ENCODE measurements at regions not wholly inside any gene's neighbourhood (a gene's known extent, or its start where the extent isn't known, plus 50 kb on each side); places are given as distances from the start of the nearest gene placed in this dataset.

GRCh38 chr15:81948222-81948621 is 97.6 kb downstream of the MEX3B start:
- TF ChIP-seq CTCF (IDR thresholded peaks at IDR 0.05) (no peak), FOXP1 (CRISPR knock-in tag; IDR thresholded peaks at IDR 0.05; ENCODE audit: borderline replicate concordance) (no peak), ESRRA (CRISPR knock-in tag; IDR thresholded peaks at IDR 0.05; ENCODE audit: borderline replicate concordance) (no peak), ZNF121 (CRISPR knock-in tag; IDR thresholded peaks at IDR 0.05) (no peak), ZNF232 (CRISPR knock-in tag; IDR thresholded peaks at IDR 0.05) (no peak), SP1 (CRISPR knock-in tag; conservative IDR thresholded peaks at IDR 0.05) (no peak), PREB (CRISPR knock-in tag; IDR thresholded peaks at IDR 0.05; ENCODE audit: borderline replicate concordance) (no peak), USF2 (CRISPR knock-in tag; IDR thresholded peaks at IDR 0.05) (no peak)
- TF ChIP-seq, protein P1, sequence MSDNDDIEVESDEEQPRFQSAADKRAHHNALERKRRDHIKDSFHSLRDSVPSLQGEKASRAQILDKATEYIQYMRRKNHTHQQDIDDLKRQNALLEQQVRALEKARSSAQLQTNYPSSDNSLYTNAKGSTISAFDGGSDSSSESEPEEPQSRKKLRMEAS (CRISPR knock-in tag; IDR thresholded peaks at IDR 0.05) = no peak
- TF ChIP-seq, protein P2, sequence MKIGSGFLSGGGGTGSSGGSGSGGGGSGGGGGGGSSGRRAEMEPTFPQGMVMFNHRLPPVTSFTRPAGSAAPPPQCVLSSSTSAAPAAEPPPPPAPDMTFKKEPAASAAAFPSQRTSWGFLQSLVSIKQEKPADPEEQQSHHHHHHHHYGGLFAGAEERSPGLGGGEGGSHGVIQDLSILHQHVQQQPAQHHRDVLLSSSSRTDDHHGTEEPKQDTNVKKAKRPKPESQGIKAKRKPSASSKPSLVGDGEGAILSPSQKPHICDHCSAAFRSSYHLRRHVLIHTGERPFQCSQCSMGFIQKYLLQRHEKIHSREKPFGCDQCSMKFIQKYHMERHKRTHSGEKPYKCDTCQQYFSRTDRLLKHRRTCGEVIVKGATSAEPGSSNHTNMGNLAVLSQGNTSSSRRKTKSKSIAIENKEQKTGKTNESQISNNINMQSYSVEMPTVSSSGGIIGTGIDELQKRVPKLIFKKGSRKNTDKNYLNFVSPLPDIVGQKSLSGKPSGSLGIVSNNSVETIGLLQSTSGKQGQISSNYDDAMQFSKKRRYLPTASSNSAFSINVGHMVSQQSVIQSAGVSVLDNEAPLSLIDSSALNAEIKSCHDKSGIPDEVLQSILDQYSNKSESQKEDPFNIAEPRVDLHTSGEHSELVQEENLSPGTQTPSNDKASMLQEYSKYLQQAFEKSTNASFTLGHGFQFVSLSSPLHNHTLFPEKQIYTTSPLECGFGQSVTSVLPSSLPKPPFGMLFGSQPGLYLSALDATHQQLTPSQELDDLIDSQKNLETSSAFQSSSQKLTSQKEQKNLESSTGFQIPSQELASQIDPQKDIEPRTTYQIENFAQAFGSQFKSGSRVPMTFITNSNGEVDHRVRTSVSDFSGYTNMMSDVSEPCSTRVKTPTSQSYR (CRISPR knock-in tag; IDR thresholded peaks at IDR 0.05) = no peak
- TF ChIP-seq, protein P3, sequence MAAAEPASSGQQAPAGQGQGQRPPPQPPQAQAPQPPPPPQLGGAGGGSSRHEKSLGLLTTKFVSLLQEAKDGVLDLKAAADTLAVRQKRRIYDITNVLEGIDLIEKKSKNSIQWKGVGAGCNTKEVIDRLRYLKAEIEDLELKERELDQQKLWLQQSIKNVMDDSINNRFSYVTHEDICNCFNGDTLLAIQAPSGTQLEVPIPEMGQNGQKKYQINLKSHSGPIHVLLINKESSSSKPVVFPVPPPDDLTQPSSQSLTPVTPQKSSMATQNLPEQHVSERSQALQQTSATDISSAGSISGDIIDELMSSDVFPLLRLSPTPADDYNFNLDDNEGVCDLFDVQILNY (CRISPR knock-in tag; IDR thresholded peaks at IDR 0.05) = no peak
- TF ChIP-seq, protein P4, sequence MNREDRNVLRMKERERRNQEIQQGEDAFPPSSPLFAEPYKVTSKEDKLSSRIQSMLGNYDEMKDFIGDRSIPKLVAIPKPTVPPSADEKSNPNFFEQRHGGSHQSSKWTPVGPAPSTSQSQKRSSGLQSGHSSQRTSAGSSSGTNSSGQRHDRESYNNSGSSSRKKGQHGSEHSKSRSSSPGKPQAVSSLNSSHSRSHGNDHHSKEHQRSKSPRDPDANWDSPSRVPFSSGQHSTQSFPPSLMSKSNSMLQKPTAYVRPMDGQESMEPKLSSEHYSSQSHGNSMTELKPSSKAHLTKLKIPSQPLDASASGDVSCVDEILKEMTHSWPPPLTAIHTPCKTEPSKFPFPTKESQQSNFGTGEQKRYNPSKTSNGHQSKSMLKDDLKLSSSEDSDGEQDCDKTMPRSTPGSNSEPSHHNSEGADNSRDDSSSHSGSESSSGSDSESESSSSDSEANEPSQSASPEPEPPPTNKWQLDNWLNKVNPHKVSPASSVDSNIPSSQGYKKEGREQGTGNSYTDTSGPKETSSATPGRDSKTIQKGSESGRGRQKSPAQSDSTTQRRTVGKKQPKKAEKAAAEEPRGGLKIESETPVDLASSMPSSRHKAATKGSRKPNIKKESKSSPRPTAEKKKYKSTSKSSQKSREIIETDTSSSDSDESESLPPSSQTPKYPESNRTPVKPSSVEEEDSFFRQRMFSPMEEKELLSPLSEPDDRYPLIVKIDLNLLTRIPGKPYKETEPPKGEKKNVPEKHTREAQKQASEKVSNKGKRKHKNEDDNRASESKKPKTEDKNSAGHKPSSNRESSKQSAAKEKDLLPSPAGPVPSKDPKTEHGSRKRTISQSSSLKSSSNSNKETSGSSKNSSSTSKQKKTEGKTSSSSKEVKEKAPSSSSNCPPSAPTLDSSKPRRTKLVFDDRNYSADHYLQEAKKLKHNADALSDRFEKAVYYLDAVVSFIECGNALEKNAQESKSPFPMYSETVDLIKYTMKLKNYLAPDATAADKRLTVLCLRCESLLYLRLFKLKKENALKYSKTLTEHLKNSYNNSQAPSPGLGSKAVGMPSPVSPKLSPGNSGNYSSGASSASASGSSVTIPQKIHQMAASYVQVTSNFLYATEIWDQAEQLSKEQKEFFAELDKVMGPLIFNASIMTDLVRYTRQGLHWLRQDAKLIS (CRISPR knock-in tag; IDR thresholded peaks at IDR 0.05; ENCODE audit: borderline replicate concordance) = no peak
